ENCODE measurements at regions not wholly inside any gene's neighbourhood (a gene's known extent, or its start where the extent isn't known, plus 50 kb on each side); places are given as distances from the start of the nearest gene placed in this dataset.

GRCh38 chr14:51573607-51574006 lies 78.1 kb upstream of the FRMD6 start:
- TF ChIP-seq EZH2 (IDR thresholded peaks at IDR 0.05; ENCODE audit: borderline replicate concordance, low read depth, low read length, severe bottlenecking) (no peak), CTCF (IDR thresholded peaks at IDR 0.05; ENCODE audit: borderline replicate concordance, extremely low read depth, low read length, poor library complexity, severe bottlenecking) (no peak)
- Histone ChIP-seq H4K20me1 (ENCODE audit: insufficient read depth, low read length) (no peaks in the 10 kb centered on the region), H3K4me3 (ENCODE audit: low read depth in 1 of 2, low read length in 2 of 2) (no peak overlapping the region), H3K27ac (ENCODE audit: low read length) (no peak overlapping the region), H3K4me2 (ENCODE audit: insufficient read depth, low read length) (no peak overlapping the region), H3K27me3 (ENCODE audit: insufficient read depth, low read length, poor library complexity) (no peaks in the 10 kb centered on the region), H3K79me2 (ENCODE audit: insufficient read depth, low read length) (no peaks in the 10 kb centered on the region), H2AFZ (ENCODE audit: low read depth, low read length) (no peak overlapping the region), H3K36me3 (ENCODE audit: insufficient read depth, low read length) (no peaks in the 10 kb centered on the region), H3K9ac (ENCODE audit: low read depth, low read length) (no peak overlapping the region), H3K4me1 (ENCODE audit: insufficient read depth, low read length) (no peaks in the 10 kb centered on the region), H3K9me3 (ENCODE audit: insufficient read depth, low read length, severe bottlenecking) (no peaks in the 10 kb centered on the region)
- no peak for ATAC-seq (ENCODE audit: insufficient read depth, low read depth)
- no peak for DNase-seq

GRCh38 chr14:51574009-51574408 lies 77.7 kb upstream of the FRMD6 start:
- H3K79me2 ChIP-seq (ENCODE audit: insufficient read depth, low read length) = no peaks in the 10 kb centered on the region
- no peaks in the 10 kb centered on the region for H4K20me1 ChIP-seq (ENCODE audit: insufficient read depth, low read length)
- H3K4me3 ChIP-seq (ENCODE audit: low read depth in 1 of 2, low read length in 2 of 2) = no peak overlapping the region
- H2AFZ ChIP-seq (ENCODE audit: low read depth, low read length) = no peak overlapping the region
- TF ChIP-seq CTCF (IDR thresholded peaks at IDR 0.05; ENCODE audit: borderline replicate concordance, extremely low read depth, low read length, poor library complexity, severe bottlenecking) (no peak), EZH2 (IDR thresholded peaks at IDR 0.05; ENCODE audit: borderline replicate concordance, low read depth, low read length, severe bottlenecking) (no peak)
- DNase-seq = no peak
- no peaks in the 10 kb centered on the region for H3K9me3 ChIP-seq (ENCODE audit: insufficient read depth, low read length, severe bottlenecking)
- no peaks in the 10 kb centered on the region for H3K36me3 ChIP-seq (ENCODE audit: insufficient read depth, low read length)
- no peak overlapping the region for H3K4me2 ChIP-seq (ENCODE audit: insufficient read depth, low read length)
- H3K9ac ChIP-seq (ENCODE audit: low read depth, low read length) = no peak overlapping the region
- H3K4me1 ChIP-seq (ENCODE audit: insufficient read depth, low read length) = no peaks in the 10 kb centered on the region
- H3K27ac ChIP-seq (ENCODE audit: low read length) = no peak overlapping the region
- no peak for ATAC-seq (ENCODE audit: insufficient read depth, low read depth)
- no peaks in the 10 kb centered on the region for H3K27me3 ChIP-seq (ENCODE audit: insufficient read depth, low read length, poor library complexity)

GRCh38 chr14:51575349-51576116 lies 76.2 kb upstream of the FRMD6 start:
- ATAC-seq (ENCODE audit: insufficient read depth, low read depth) (no peak), DNase-seq (no peak)
- Histone ChIP-seq H3K4me2 (ENCODE audit: insufficient read depth, low read length) (no peak overlapping the region), H3K79me2 (ENCODE audit: insufficient read depth, low read length) (no peaks in the 10 kb centered on the region), H3K9me3 (ENCODE audit: insufficient read depth, low read length, severe bottlenecking) (no peaks in the 10 kb centered on the region), H2AFZ (ENCODE audit: low read depth, low read length) (no peak overlapping the region), H3K9ac (ENCODE audit: low read depth, low read length) (no peak overlapping the region), H3K27ac (ENCODE audit: low read length) (no peak overlapping the region), H4K20me1 (ENCODE audit: insufficient read depth, low read length) (no peaks in the 10 kb centered on the region), H3K27me3 (ENCODE audit: insufficient read depth, low read length, poor library complexity) (no peaks in the 10 kb centered on the region), H3K4me1 (ENCODE audit: insufficient read depth, low read length) (no peaks in the 10 kb centered on the region), H3K4me3 (ENCODE audit: low read depth in 1 of 2, low read length in 2 of 2) (no peak overlapping the region), H3K36me3 (ENCODE audit: insufficient read depth, low read length) (no peaks in the 10 kb centered on the region)
- TF ChIP-seq EZH2 (IDR thresholded peaks at IDR 0.05; ENCODE audit: borderline replicate concordance, low read depth, low read length, severe bottlenecking) = no peak
- no peak for TF ChIP-seq CTCF (IDR thresholded peaks at IDR 0.05; ENCODE audit: borderline replicate concordance, extremely low read depth, low read length, poor library complexity, severe bottlenecking)
